CD8-positive, alpha-beta memory T cell (primary cell): ENCODE measurements at regions not wholly inside any gene's neighbourhood (a gene's known extent, or its start where the extent isn't known, plus 50 kb on each side); places are given as distances from the start of the nearest gene placed in this dataset.
"Not testable (repeated sequence)": the region's sequence is repeated elsewhere in the genome, so short reads cannot be mapped to it uniquely, and the experiment has no call there.

Source experiments
- CTCF ChIA-PET: fragments of 350-600 bp; sonication (Branson Sonifier 250); formaldehyde crosslinking; loops from one replicate; lab custom pipeline; 2021; ENCODE audit warnings: antibody characterized with exemption; lab: Charles Lee
- POLR2A ChIA-PET: fragments of 350-600 bp; sonication (Branson Sonifier 250); formaldehyde crosslinking; loops from one replicate; lab custom pipeline; 2021; ENCODE audit warnings: antibody characterized with exemption; lab: Charles Lee
- DNase-seq, 5 donors: peaks; one replicate each; pipeline versions ENCODE4 v3.0.0 to v3.0.0-alpha.2; 2020 to 2022; ENCODE audit warnings: mixed read lengths in 1 of 5
- H3K27ac ChIP-seq: one replicate; pipeline ENCODE4 v1.7.0; 2013; ENCODE audit warnings: low read depth, mild to moderate bottlenecking, low read length, moderate library complexity
- H3K27me3 ChIP-seq: 2 replicates; pipeline ENCODE4 v1.7.0; 2013; ENCODE audit warnings: low read length, mild to moderate bottlenecking; ENCODE audit not compliant: insufficient read depth, poor library complexity, severe bottlenecking
- H3K36me3 ChIP-seq: 2 replicates; pipeline ENCODE4 v1.7.0; 2013; ENCODE audit warnings: mild to moderate bottlenecking, low read length, moderate library complexity; ENCODE audit not compliant: insufficient read depth
- H3K4me1 ChIP-seq: 2 replicates; pipeline ENCODE4 v1.7.0; 2013; ENCODE audit warnings: mild to moderate bottlenecking, low read length, moderate library complexity; ENCODE audit not compliant: insufficient read depth
- H3K4me3 ChIP-seq: 2 replicates; pipeline ENCODE4 v1.7.0; 2013; ENCODE audit warnings: mild to moderate bottlenecking, low read length
- H3K9me3 ChIP-seq: 2 replicates; pipeline ENCODE4 v1.7.0; 2013; ENCODE audit warnings: mild to moderate bottlenecking, low read length
- H3K27ac Mint-ChIP-seq, 8 donors: one replicate each; pipeline ENCODE4 v1.8.0; 2020 to 2021; ENCODE audit warnings: mixed read lengths in 8 of 8, mild to moderate bottlenecking in 6 of 8, inconsistent platforms in 3 of 8, moderate library complexity in 3 of 8
- H3K27me3 Mint-ChIP-seq, 2 donors: one replicate each; pipeline ENCODE4 v1.8.0; 2020 to 2021; ENCODE audit warnings: mixed read lengths in 2 of 2, mild to moderate bottlenecking in 1 of 2, moderate library complexity in 1 of 2
- H3K36me3 Mint-ChIP-seq, 3 donors: one replicate each; pipeline ENCODE4 v1.8.0; 2020 to 2021; ENCODE audit warnings: mixed read lengths in 3 of 3, inconsistent platforms in 1 of 3, mild to moderate bottlenecking in 1 of 3
- H3K4me1 Mint-ChIP-seq, 3 donors: one replicate each; pipeline ENCODE4 v1.8.0; 2020 to 2021; ENCODE audit warnings: mixed read lengths in 3 of 3, inconsistent platforms in 1 of 3, mild to moderate bottlenecking in 1 of 3
- H3K4me3 Mint-ChIP-seq, 7 donors: one replicate each; pipeline ENCODE4 v1.8.0; 2020 to 2021; ENCODE audit warnings: mixed read lengths in 7 of 7, mild to moderate bottlenecking in 6 of 7, moderate library complexity in 4 of 7, inconsistent platforms in 2 of 7
- H3K9me3 Mint-ChIP-seq, 5 donors: one replicate each; pipeline ENCODE4 v1.8.0; 2020 to 2022; ENCODE audit warnings: mixed read lengths in 5 of 5, mild to moderate bottlenecking in 3 of 5, moderate library complexity in 2 of 5, inconsistent platforms in 1 of 5

DNA sequence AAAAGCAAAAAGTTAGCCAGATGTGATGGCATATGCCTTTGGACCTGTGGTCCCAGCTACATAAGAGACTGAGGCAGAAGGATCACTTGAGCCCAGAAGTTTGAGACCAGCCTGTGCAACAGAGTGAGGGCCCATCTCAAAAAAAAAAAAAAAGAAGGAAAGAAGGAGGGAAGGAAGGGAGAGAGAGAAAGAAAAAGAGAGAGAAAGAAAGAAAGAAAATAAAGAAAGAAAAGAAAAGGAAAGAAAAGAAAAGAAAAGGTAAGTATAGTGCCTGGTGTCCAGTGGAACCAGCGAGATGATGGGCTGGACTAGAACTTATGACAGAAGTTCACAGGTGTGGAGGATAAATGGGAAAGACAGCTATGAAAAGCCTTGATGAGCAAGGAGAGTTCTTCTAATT lies 100.9 kb downstream of the QRSL1 start:
- DNase-seq: no peak
- H3K27me3 Mint-ChIP-seq: peaks cover 4 to 24% of the 10 kb centered on the region in 2 donors
- Histone ChIP-seq H3K36me3 (no peaks in the 10 kb centered on the region), H3K4me3 (no peak overlapping the region), H3K27ac (no peak overlapping the region), H3K9me3 (no peaks in the 10 kb centered on the region), H3K27me3 (no peaks in the 10 kb centered on the region), H3K4me1 (no peaks in the 10 kb centered on the region)
- no peaks in the 10 kb centered on the region for H3K4me1 Mint-ChIP-seq
- no peak overlapping the region for H3K4me3 Mint-ChIP-seq
- H3K9me3 Mint-ChIP-seq: no peaks in the 10 kb centered on the region
- POLR2A ChIA-PET: no interaction called here
- peak overlapping the region in 1 of 8 donors; percentile 65 for H3K27ac Mint-ChIP-seq
- H3K36me3 Mint-ChIP-seq: no peaks in the 10 kb centered on the region
- CTCF ChIA-PET: interaction anchor here (1.2 kb wide), 1 partner anchor 11 kb away, joined by 3 read pairs; no protein-coding TSS in a partner anchor

DNA sequence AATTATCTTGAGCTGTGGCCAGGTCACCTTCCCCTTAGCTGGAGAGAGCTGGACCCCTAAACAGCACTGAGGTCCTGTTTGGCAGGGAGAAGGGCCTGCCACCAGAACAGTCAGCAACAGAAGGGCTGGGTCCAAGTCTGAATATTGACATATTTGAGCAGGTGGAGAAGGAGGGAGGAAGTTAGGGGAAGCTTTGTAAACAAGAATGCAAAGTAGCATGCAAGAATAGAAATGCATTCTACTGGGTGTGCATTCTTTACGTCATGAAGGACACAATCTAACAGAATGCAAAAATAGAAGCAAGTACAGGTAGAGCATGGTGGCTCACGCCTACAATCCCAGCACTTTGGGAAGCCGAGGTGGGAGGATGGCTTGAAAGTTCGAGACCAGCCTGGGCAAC lies 100.5 kb downstream of the QRSL1 start:
- POLR2A ChIA-PET: no interaction called here
- H3K27me3 ChIP-seq: no peaks in the 10 kb centered on the region
- Mint-ChIP-seq H3K27me3 (peaks cover 4 to 24% of the 10 kb centered on the region in 2 donors), H3K9me3 (no peaks in the 10 kb centered on the region), H3K4me3 (no peak overlapping the region), H3K4me1 (no peaks in the 10 kb centered on the region), H3K36me3 (no peaks in the 10 kb centered on the region), H3K27ac (no peak overlapping the region)
- no peak overlapping the region for H3K27ac ChIP-seq
- H3K9me3 ChIP-seq: no peaks in the 10 kb centered on the region
- H3K4me1 ChIP-seq: no peaks in the 10 kb centered on the region
- H3K36me3 ChIP-seq: no peaks in the 10 kb centered on the region
- no peak overlapping the region for H3K4me3 ChIP-seq
- no peak for DNase-seq
- CTCF ChIA-PET: interaction anchor here (1.2 kb wide), 1 partner anchor 11 kb away, joined by 3 read pairs; no protein-coding TSS in a partner anchor

DNA sequence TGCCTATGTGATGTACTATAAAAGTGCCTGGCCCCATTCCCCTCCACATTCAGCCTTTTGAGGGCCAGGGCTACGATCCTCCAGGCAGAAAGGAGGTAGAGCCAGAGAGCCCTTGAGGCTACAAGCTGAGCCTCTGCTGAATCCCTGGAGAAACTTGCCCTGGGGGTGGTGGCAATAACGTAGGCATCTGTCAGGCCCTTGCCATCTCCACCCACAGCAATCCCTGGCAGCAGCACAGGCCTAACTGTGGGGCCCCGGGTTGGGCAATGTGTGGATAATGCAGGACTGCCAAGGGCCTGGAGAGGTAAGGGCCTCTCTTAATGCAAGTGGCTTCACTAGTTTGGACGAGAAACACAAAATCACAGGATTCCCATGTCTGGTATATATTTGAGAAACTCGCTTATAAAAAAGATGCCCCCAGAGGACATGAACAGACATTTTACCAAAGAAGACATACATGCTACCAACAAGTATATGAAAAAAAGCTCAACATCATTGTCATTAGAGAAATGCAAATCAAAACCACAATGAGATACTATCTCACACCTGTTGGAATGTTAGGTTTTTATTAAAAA lies 99.0 kb downstream of the QRSL1 start:
- H3K27ac Mint-ChIP-seq: no peak overlapping the region
- peaks cover 4 to 31% of the 10 kb centered on the region in 2 donors for H3K27me3 Mint-ChIP-seq
- Histone ChIP-seq H3K27me3 (no peaks in the 10 kb centered on the region), H3K9me3 (no peaks in the 10 kb centered on the region), H3K4me3 (no peak overlapping the region), H3K27ac (no peak overlapping the region), H3K4me1 (no peaks in the 10 kb centered on the region), H3K36me3 (no peaks in the 10 kb centered on the region)
- ChIA-PET CTCF (no interaction called here), POLR2A (no interaction called here)
- H3K4me1 Mint-ChIP-seq: no peaks in the 10 kb centered on the region
- DNase-seq: no peak
- no peaks in the 10 kb centered on the region for H3K36me3 Mint-ChIP-seq
- no peak overlapping the region for H3K4me3 Mint-ChIP-seq
- no peaks in the 10 kb centered on the region for H3K9me3 Mint-ChIP-seq

DNA sequence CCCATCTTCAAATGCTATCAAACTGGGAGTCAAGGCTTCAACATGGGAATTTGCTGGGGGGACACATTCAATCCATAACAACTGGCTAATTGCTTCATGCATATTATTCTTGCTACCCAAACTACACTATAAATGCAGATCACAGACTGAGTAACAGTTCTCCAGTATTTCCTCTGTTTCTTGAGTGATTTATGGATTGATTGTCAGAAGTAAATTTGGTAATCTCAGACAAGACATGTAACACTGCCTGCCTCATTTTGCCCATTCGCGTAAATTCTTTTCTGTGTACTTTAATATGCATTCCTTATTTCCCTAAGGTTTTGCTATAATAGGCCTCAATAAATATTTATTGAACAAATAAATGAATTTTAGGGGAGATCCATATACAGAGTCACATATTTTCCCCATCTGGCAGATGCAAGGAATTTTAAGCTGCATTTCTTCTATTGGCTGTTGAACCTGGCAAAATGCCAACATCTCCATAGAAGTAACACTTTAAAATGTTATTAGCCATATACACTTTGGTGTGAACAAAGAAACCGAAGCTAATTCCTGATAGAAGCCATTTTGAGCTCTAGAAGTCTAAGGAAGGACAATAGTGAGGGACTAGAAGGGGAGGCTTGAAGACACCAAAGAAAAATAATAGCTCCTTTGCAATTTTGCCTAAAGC lies 98.2 kb downstream of the QRSL1 start:
- Histone ChIP-seq H3K4me3 (no peak overlapping the region), H3K27ac (no peak overlapping the region), H3K4me1 (no peaks in the 10 kb centered on the region), H3K36me3 (no peaks in the 10 kb centered on the region), H3K9me3 (no peaks in the 10 kb centered on the region), H3K27me3 (no peaks in the 10 kb centered on the region)
- ChIA-PET POLR2A (no interaction called here), CTCF (no interaction called here)
- Mint-ChIP-seq H3K27me3 (peaks cover 4 to 31% of the 10 kb centered on the region in 2 donors), H3K4me1 (no peaks in the 10 kb centered on the region), H3K9me3 (no peaks in the 10 kb centered on the region), H3K4me3 (no peak overlapping the region), H3K27ac (no peak overlapping the region), H3K36me3 (no peaks in the 10 kb centered on the region)
- no peak for DNase-seq

DNA sequence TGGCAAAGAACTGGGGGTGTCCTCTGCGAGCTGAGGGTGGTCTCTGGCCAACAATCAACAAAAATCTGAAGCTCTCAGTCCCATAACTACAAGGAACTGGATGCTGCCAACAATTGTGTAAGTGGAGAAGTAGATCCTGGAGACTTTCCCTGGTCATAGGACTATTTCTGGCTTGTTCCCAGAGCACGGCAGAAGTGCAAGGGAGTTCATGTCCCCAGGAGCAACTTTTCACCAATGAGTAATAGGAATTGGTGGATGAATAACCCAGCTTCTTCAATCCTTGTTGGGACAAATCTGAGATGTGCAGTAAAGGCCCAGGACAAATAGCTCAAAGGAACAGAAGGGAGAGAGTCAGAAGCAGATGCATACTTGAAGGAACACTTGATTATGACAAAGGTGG lies 95.5 kb downstream of the QRSL1 start:
- H3K9me3 Mint-ChIP-seq: no peaks in the 10 kb centered on the region
- no peak for DNase-seq
- H3K27ac Mint-ChIP-seq: no peak overlapping the region
- Histone ChIP-seq H3K4me3 (no peak overlapping the region), H3K9me3 (no peaks in the 10 kb centered on the region), H3K27me3 (no peaks in the 10 kb centered on the region), H3K27ac (no peak overlapping the region), H3K36me3 (no peaks in the 10 kb centered on the region), H3K4me1 (no peaks in the 10 kb centered on the region)
- H3K4me1 Mint-ChIP-seq: no peaks in the 10 kb centered on the region
- ChIA-PET CTCF (no interaction called here), POLR2A (no interaction called here)
- no peak overlapping the region for H3K4me3 Mint-ChIP-seq
- H3K27me3 Mint-ChIP-seq: peaks cover 3 to 20% of the 10 kb centered on the region in 2 donors
- no peaks in the 10 kb centered on the region for H3K36me3 Mint-ChIP-seq

DNA sequence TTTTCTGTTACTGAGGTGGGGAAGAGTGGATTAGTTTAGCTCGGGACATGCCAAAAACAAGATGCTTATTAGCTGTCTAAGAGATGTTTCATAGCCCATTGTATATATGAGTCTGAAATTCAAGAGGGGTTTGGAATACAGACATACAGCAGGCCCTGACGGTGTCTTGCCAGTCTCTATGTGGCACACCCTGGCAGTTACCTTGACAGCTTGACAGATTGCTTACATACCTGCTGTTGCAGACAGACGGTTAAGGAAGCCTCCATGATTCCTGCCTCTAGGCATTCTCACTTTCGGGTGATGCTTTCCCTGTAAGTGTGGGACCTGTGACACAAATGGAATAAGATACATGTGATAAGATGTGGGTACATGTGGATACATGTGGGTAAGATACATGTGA lies 95.0 kb downstream of the QRSL1 start:
- Mint-ChIP-seq H3K27ac (no peak overlapping the region), H3K4me1 (no peaks in the 10 kb centered on the region), H3K4me3 (no peak overlapping the region), H3K36me3 (no peaks in the 10 kb centered on the region), H3K27me3 (peaks cover 3 to 17% of the 10 kb centered on the region in 2 donors), H3K9me3 (no peaks in the 10 kb centered on the region)
- Histone ChIP-seq H3K36me3 (no peaks in the 10 kb centered on the region), H3K4me3 (no peak overlapping the region), H3K27ac (no peak overlapping the region), H3K27me3 (no peaks in the 10 kb centered on the region), H3K4me1 (no peaks in the 10 kb centered on the region), H3K9me3 (no peaks in the 10 kb centered on the region)
- ChIA-PET CTCF (no interaction called here), POLR2A (no interaction called here)
- no peak for DNase-seq

DNA sequence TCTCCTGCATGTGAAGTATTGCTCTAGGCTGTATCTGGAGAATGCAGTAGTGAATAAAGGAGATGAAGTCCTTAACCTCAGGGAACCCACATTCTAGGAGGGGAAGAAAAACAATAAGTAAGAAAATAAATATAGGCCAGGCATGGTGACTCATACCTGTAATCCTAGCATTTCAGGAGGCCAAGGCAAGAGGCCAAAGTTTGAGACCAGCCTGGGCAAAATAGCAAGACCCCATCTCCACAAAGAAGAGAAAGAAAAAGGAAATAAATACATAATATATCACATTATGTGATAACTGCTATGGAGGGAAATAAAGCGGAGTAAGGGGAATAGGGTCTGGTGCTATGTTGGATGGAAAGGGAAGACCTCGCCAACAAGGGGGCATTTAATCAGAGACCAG lies 94.0 kb downstream of the QRSL1 start:
- H3K4me1 Mint-ChIP-seq, H3K4me3 ChIP-seq, H3K36me3 ChIP-seq, H3K27me3 ChIP-seq, H3K36me3 Mint-ChIP-seq, H3K4me1 ChIP-seq, H3K9me3 ChIP-seq, DNase-seq, POLR2A ChIA-PET, CTCF ChIA-PET, H3K27ac Mint-ChIP-seq, H3K27ac ChIP-seq, H3K4me3 Mint-ChIP-seq, H3K9me3 Mint-ChIP-seq: not testable (repeated sequence)
- H3K27me3 Mint-ChIP-seq: peaks cover 0 to 16% of the 10 kb centered on the region in 2 donors

DNA sequence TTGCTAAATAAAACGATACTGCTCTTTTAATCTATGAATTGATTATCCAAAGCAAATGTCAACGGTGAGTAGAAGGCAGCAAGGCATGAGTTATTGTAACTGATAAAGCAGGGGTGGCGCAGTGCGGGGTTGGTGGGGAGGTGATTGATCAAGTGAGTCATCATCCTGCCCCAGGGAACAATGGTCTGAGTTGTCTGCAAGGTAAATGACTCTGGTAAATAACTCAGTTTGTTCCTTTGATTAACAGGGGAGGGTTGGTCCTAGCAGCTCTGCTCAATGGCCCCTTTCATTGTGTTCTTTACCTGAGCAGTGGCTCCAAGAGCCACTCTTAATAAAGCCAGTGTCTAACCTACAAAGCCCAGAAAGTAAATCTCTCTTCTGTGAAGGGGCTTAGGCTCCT lies 91.8 kb downstream of the QRSL1 start:
- H3K27ac Mint-ChIP-seq, H3K36me3 ChIP-seq, POLR2A ChIA-PET, H3K4me3 Mint-ChIP-seq, DNase-seq, H3K27ac ChIP-seq, H3K4me3 ChIP-seq, H3K36me3 Mint-ChIP-seq, H3K27me3 ChIP-seq, CTCF ChIA-PET, H3K9me3 Mint-ChIP-seq, H3K4me1 Mint-ChIP-seq, H3K4me1 ChIP-seq, H3K9me3 ChIP-seq: not testable (repeated sequence)
- peaks cover 5 to 29% of the 10 kb centered on the region in 2 donors for H3K27me3 Mint-ChIP-seq
